ENCODE measurements at regions not wholly inside any gene's neighbourhood (a gene's known extent, or its start where the extent isn't known, plus 50 kb on each side); places are given as distances from the start of the nearest gene placed in this dataset.

DNA sequence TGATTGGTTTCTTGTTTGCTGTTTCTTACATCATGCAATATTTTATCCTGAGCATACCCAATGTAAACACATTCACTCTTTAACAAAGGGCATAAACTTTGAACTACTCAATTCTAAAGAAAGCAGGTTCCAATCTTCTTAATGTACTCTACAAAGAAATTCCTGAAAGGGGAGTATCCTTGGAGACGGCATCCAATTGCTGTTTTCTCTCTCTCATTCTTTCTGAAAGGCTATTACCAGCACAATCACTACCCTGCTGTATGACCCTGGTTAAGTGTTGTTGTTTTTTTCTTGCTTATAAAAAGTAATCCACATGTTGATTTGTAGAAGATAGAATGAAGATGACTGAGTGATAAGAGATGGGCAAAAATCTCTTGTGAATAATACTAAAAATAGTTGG is 176.0 kb downstream of the ZNF365 start:
- TF ChIP-seq CTCF (conservative IDR thresholded peaks at IDR 0.05; ENCODE audit: low read depth, low read length) (no peak), EZH2 (IDR thresholded peaks at IDR 0.05; ENCODE audit: low read length, unreplicated experiment) (no peak), EZH2phosphoT487 (IDR thresholded peaks at IDR 0.05; ENCODE audit: borderline replicate concordance, low read length) (no peak)
